Stomach (tissue), 8 donors: ENCODE measurements at regions not wholly inside any gene's neighbourhood (a gene's known extent, or its start where the extent isn't known, plus 50 kb on each side); places are given as distances from the start of the nearest gene placed in this dataset.

Source experiments
- DNase-seq, 2 donors: peaks; one replicate each; pipeline versions ENCODE4 v3.0.0 to v3.0.0-alpha.2; 2013 to 2019
- H3K27ac ChIP-seq, 5 donors: fragments of 200-600 bp in 4 of 5; sonication (generic) in 4 of 5; one replicate each; pipeline ENCODE4 v1.5.1; 2013 to 2019; ENCODE audit warnings: mild to moderate bottlenecking in 1 of 5, moderate library complexity in 1 of 5
- H3K27me3 ChIP-seq, 3 donors: fragments of 200-600 bp; sonication (generic); one replicate each; pipeline ENCODE4 v1.5.1; 2017 to 2019; ENCODE audit warnings: mixed run types in 1 of 3
- H3K36me3 ChIP-seq, 4 donors: fragments of 200-600 bp; sonication (generic); 1 replicate in 3 of 4; 2 replicates in 1 of 4; pipeline ENCODE4 v1.5.1; 2016 to 2019
- H3K4me1 ChIP-seq, 4 donors: fragments of 200-600 bp; sonication (generic); one replicate each; pipeline ENCODE4 v1.5.1; 2016 to 2019
- H3K4me3 ChIP-seq, 4 donors: fragments of 200-600 bp; sonication (generic) in 3 of 4; one replicate each; pipeline ENCODE4 v1.5.1; 2016 to 2019; ENCODE audit warnings: mild to moderate bottlenecking in 1 of 4
- H3K9me3 ChIP-seq, 4 donors: fragments of 200-600 bp; sonication (generic); one replicate each; pipeline ENCODE4 v1.5.1; 2016 to 2019
- EP300 ChIP-seq: sonication (generic); formaldehyde crosslinking; IDR thresholded peaks from one replicate; pipeline ENCODE4 v1.6.1; 2017; ENCODE audit warnings: antibody characterized with exemption
- POLR2A ChIP-seq, 4 donors: fragments of 450-650 bp; IDR thresholded peaks; one replicate each; pipeline ENCODE4 v1.6.1; 2016; ENCODE audit warnings: antibody characterized with exemption in 4 of 4, control low read depth in 2 of 4, mild to moderate bottlenecking in 1 of 4, moderate library complexity in 1 of 4
- POLR2AphosphoS5 ChIP-seq, 3 donors: sonication (generic); formaldehyde crosslinking; IDR thresholded peaks; one replicate each; pipeline ENCODE4 v1.6.1; 2016; ENCODE audit warnings: antibody characterized with exemption in 3 of 3
- WGBS, 5 donors: extraction: QIAGEN DNeasy Blood & Tissue Kit in 3 of 5; methylation state at CpG; one replicate each; pipeline versions ENCODE4 v1.1.5 to v1.1.7; 2013 to 2018; 5-methylcytosine and 5-hydroxymethylcytosine counted together
- intact Hi-C: fragments of 100-400 bp; cut with DNase I; formaldehyde crosslinking; loops from one replicate; pipeline ENCODE4 v1.15.1; 2023; ENCODE audit warnings: low total_unique reads
- TF ChIP-seq, protein P1 (sequence below), 7 experiments: fragments of 450-650 bp in 4 of 7; fragments of 200-600 bp in 3 of 7; sonication (generic) in 3 of 7; IDR thresholded peaks; one replicate each; pipeline ENCODE4 v1.5.1; 2016 to 2019; ENCODE audit warnings: antibody characterized with exemption in 7 of 7, control low read depth in 2 of 7, mild to moderate bottlenecking in 1 of 7
- donor health status: healthy with polysubstance abuse.
- donor health status: Bipolar disorder and iron deficiency.
- donor health status: healthy.

DNA sequence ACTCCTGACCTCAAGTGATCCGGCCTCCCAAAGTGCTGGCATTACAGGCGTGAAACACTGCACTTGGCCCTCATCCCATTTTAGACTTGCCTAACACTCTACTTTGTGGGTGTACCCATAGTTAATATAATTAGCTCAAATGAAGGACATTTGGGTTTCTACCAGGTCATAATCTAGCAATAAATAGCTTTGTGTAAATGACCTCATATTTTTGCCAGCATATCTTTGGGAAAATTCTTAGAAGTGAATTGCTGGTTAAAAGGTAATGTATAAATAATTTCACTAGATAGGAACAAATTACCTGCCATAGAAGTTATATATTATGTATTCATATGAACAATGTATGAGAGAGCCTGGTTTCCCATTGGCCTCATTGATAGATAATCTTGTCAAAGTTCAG is 206.0 kb downstream of the DIPK2A start:
- H3K4me3 ChIP-seq: no peak overlapping the region
- intact Hi-C loops: no loop called here
- no peak overlapping the region for H3K27ac ChIP-seq
- H3K4me1 ChIP-seq: no peaks in the 10 kb centered on the region
- H3K9me3 ChIP-seq: no peaks in the 10 kb centered on the region
- no peaks in the 10 kb centered on the region for H3K27me3 ChIP-seq
- no peaks in the 10 kb centered on the region for H3K36me3 ChIP-seq
- TF ChIP-seq POLR2AphosphoS5 (IDR thresholded peaks at IDR 0.05): no peak
- TF ChIP-seq, protein P1, sequence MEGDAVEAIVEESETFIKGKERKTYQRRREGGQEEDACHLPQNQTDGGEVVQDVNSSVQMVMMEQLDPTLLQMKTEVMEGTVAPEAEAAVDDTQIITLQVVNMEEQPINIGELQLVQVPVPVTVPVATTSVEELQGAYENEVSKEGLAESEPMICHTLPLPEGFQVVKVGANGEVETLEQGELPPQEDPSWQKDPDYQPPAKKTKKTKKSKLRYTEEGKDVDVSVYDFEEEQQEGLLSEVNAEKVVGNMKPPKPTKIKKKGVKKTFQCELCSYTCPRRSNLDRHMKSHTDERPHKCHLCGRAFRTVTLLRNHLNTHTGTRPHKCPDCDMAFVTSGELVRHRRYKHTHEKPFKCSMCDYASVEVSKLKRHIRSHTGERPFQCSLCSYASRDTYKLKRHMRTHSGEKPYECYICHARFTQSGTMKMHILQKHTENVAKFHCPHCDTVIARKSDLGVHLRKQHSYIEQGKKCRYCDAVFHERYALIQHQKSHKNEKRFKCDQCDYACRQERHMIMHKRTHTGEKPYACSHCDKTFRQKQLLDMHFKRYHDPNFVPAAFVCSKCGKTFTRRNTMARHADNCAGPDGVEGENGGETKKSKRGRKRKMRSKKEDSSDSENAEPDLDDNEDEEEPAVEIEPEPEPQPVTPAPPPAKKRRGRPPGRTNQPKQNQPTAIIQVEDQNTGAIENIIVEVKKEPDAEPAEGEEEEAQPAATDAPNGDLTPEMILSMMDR (IDR thresholded peaks at IDR 0.05): no peak
- no peak for TF ChIP-seq EP300
- DNase-seq: no peak
- 84 to 97% (median 94%) methylated on average over 2 of the region's 2 CpGs for WGBS, 5 donors

DNA sequence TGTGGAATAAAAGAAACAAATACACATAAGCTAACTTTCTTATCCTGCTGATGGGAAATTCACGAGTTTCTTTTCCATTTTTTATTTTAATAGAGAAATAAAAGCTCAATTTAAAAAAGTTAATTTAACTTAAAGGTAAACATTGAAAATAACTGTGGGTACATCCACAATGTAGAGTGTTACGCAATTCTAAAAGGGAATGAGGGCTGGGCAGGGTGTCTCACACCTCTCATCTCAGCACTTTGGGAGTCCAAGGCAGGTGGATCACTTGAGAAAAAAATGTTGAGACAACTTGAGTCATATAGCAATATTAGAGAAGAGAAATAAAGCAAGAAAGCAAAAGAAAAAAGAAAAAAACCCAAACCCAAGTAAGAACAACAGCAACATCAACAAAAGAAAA is 207.0 kb downstream of the DIPK2A start:
- Histone ChIP-seq H3K9me3 (no peaks in the 10 kb centered on the region), H3K27me3 (no peaks in the 10 kb centered on the region), H3K36me3 (no peaks in the 10 kb centered on the region), H3K4me3 (no peak overlapping the region), H3K27ac (no peak overlapping the region), H3K4me1 (no peaks in the 10 kb centered on the region)
- TF ChIP-seq EP300: no peak
- TF ChIP-seq, protein P1 (IDR thresholded peaks at IDR 0.05): no peak
- TF ChIP-seq POLR2AphosphoS5 (IDR thresholded peaks at IDR 0.05): no peak
- TF ChIP-seq POLR2A (IDR thresholded peaks at IDR 0.05): no peak
- 87 to 96% (median 91%) methylated on average over 2 of the region's 2 CpGs for WGBS, 5 donors
- no peak for DNase-seq
- intact Hi-C loops: no loop called here

DNA sequence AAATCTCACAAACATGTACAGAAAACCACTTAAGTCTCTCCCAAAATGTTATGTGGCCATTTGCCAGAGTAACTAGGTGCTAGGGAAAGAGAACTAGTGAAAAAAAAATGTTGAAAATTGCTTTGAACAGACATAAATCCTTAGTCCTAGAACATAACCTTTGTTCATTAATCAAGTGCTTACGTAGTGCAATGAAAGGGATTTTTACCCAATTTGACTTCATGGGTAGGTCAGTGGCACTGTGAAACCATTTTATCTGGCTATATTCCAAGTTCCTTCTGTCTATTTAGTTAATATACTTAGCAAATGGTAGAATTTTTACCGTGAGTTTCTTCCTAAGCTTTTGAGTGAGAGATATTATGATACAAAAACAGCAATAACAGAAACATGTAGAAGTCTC is 209.4 kb downstream of the DIPK2A start:
- Histone ChIP-seq H3K4me1 (no peaks in the 10 kb centered on the region), H3K27me3 (no peaks in the 10 kb centered on the region), H3K4me3 (no peak overlapping the region), H3K9me3 (peaks cover 0 to 14% (median 7%) of the 10 kb centered on the region in 4 donors), H3K36me3 (no peaks in the 10 kb centered on the region), H3K27ac (no peak overlapping the region)
- TF ChIP-seq EP300 (no peak), POLR2A (IDR thresholded peaks at IDR 0.05) (no peak), POLR2AphosphoS5 (IDR thresholded peaks at IDR 0.05) (no peak)
- TF ChIP-seq, protein P1 (IDR thresholded peaks at IDR 0.05): no peak
- intact Hi-C loops: no loop called here
- DNase-seq: no peak
- WGBS, 5 donors: 50 to 63% (median 56%) methylated on average over 2 of the region's 2 CpGs

DNA sequence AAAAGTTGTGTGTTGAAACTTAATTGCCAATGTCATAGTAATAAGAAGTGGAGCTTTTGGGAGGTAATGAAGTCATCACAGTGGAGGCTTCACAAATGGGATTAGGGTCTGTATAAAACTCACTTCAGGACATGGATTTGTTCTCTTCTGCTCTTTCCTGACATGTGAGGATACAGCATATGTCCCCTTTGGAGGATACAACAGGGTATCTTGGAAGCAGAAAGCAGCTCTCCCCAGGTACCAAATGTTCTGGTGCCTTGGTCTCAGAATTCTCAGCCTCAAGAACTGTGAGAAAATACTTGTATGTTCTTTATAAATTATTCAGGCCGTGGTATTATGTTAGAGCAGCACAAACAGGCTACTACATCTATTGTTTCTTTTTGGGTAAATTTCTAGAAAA is 210.9 kb downstream of the DIPK2A start:
- 78 to 90% (median 84%) methylated on average over 1 of the region's 1 CpG for WGBS, 5 donors
- TF ChIP-seq EP300 (no peak), POLR2A (IDR thresholded peaks at IDR 0.05) (no peak), POLR2AphosphoS5 (IDR thresholded peaks at IDR 0.05) (no peak)
- TF ChIP-seq, protein P1 (IDR thresholded peaks at IDR 0.05): no peak
- H3K27me3 ChIP-seq: no peaks in the 10 kb centered on the region
- DNase-seq: no peak
- H3K27ac ChIP-seq: no peak overlapping the region
- intact Hi-C loops: no loop called here
- no peaks in the 10 kb centered on the region for H3K36me3 ChIP-seq
- H3K9me3 ChIP-seq: peaks cover 0 to 14% (median 7%) of the 10 kb centered on the region in 4 donors
- no peaks in the 10 kb centered on the region for H3K4me1 ChIP-seq
- H3K4me3 ChIP-seq: no peak overlapping the region
